ENCODE measurements at regions not wholly inside any gene's neighbourhood (a gene's known extent, or its start where the extent isn't known, plus 50 kb on each side); places are given as distances from the start of the nearest gene placed in this dataset.

GRCh38 chr4:113832803-113833202 lies 71.3 kb upstream of the CAMK2D start (continued):
- TF ChIP-seq IRF3 (IDR thresholded peaks at IDR 0.05) = no peak
- TF ChIP-seq IRF5 (IDR thresholded peaks at IDR 0.05; ENCODE audit: borderline replicate concordance) = no peak
- peak; percentile 49; the same call in 1 of the 2 replicates for TF ChIP-seq CREB1 (IDR thresholded peaks at IDR 0.05; ENCODE audit: low read depth)
- TF ChIP-seq NR2C1 (IDR thresholded peaks at IDR 0.05) = no peak
- TF ChIP-seq NR2C2 (IDR thresholded peaks at IDR 0.05; ENCODE audit: borderline replicate concordance, control insufficient read depth, insufficient read length, low read depth) = no peak
- TF ChIP-seq FOXM1 (IDR thresholded peaks at IDR 0.05; ENCODE audit: low read depth, low read length) = 0 out of 2 replicates have a peak, but pooled peaks have one; percentile 58
- TF ChIP-seq CREM (IDR thresholded peaks at IDR 0.05; ENCODE audit: low read depth) = peak; percentile 58; the same call in 1 of the 2 replicates
- TF ChIP-seq ATF7 (IDR thresholded peaks at IDR 0.05; ENCODE audit: low read depth) = peak; percentile 88
- TF ChIP-seq MEF2B (IDR thresholded peaks at IDR 0.05; ENCODE audit: partially characterized antibody, poor library complexity, severe bottlenecking) = peak; percentile 83
- no peak for TF ChIP-seq HDAC2 (IDR thresholded peaks at IDR 0.05)

- in situ Hi-C loops (cut with MboI) (no loop called here), intact Hi-C loops (cut with micrococcal nuclease; ENCODE audit: unreplicated experiment) (loop anchor here (10.0 kb wide), 1 partner anchor 773 kb away; no protein-coding TSS in a partner anchor)
- DNase-seq (ENCODE audit: low read depth, low spot score) (no peak), FAIRE-seq (no peak), ATAC-seq (peak; percentile 49)
- Histone ChIP-seq H3K79me2 (ENCODE audit: control insufficient read depth, insufficient read depth, low read length) (no peaks in the 10 kb centered on the region), H3K27ac (ENCODE audit: control insufficient read depth, insufficient read depth) (no peak overlapping the region), H3K4me1 (ENCODE audit: control insufficient read depth, insufficient read depth, low read length) (peaks cover 7% of the 10 kb centered on the region; the same call in 1 of the 2 replicates), H3K4me3 (no peak overlapping the region), H3K9me3 (replicated peaks; ENCODE audit: control insufficient read depth, insufficient read depth, low read length) (no peaks in the 10 kb centered on the region; the same call in 1 of the 3 replicates), H3K9ac (ENCODE audit: control insufficient read depth, insufficient read depth, low read length) (no peak overlapping the region), H3K4me2 (ENCODE audit: control insufficient read depth, insufficient read depth) (no peak overlapping the region), H4K20me1 (ENCODE audit: control insufficient read depth, insufficient read depth) (no peaks in the 10 kb centered on the region), H3K36me3 (ENCODE audit: control insufficient read depth in 2 of 2, insufficient read depth in 2 of 2, low read length in 1 of 2) (no peaks in the 10 kb centered on the region), H3K27me3 (replicated peaks in 1 of 2; ENCODE audit: control insufficient read depth in 2 of 2, insufficient read depth in 2 of 2, low read length in 1 of 2) (no peaks in the 10 kb centered on the region), H2AFZ (ENCODE audit: control insufficient read depth, low read depth, low read length) (no peak overlapping the region)
- POLR2A ChIA-PET = interaction anchor here (0.7 to 2.3 kb wide), 2 partner anchors 43 to 154 kb away, joined by 5 to 7 read pairs; no protein-coding TSS in a partner anchor
- CTCF ChIA-PET = interaction anchor here (0.7 to 1.7 kb wide), 2 partner anchors 42 to 194 kb away, joined by 3 read pairs; no protein-coding TSS in a partner anchor
- BruUV-seq (replicated peaks) = no TSS peak
- RAD21 ChIA-PET (ENCODE audit: unreplicated experiment) = interaction anchor here (1.0 to 2.2 kb wide), 4 partner anchors 7 to 240 kb away, joined by 3 to 10 read pairs (median 3); no protein-coding TSS in a partner anchor
- SMC1A ChIA-PET (ENCODE audit: uncharacterized antibody, unreplicated experiment) = interaction anchor here (1.1 to 1.6 kb wide), 13 partner anchors 8 to 280 kb away, joined by 3 to 6 read pairs (median 4); no protein-coding TSS in a partner anchor
- no peak for TF ChIP-seq SUZ12 (IDR thresholded peaks at IDR 0.05; ENCODE audit: unreplicated experiment)
- TF ChIP-seq PAX8 (IDR thresholded peaks at IDR 0.05) = no peak
- TF ChIP-seq MYB (IDR thresholded peaks at IDR 0.05; ENCODE audit: borderline replicate concordance, low read depth, low read length) = no peak
- no peak for TF ChIP-seq RFX5 (IDR thresholded peaks at IDR 0.05; ENCODE audit: low read depth, low read length)
- peak; percentile 89 for TF ChIP-seq BMI1 (IDR thresholded peaks at IDR 0.05; ENCODE audit: borderline replicate concordance)
- no peak for TF ChIP-seq ATF2 (IDR thresholded peaks at IDR 0.05; ENCODE audit: low read length)
- no peak for TF ChIP-seq ZNF687 (IDR thresholded peaks at IDR 0.05)
Observed at GRCh38 chr4:113831457-113831856, 69.9 kb upstream of the CAMK2D start.
